Right ventricle myocardium superior (tissue), 1 donor: ENCODE measurements at regions not wholly inside any gene's neighbourhood (a gene's known extent, or its start where the extent isn't known, plus 50 kb on each side); places are given as distances from the start of the nearest gene placed in this dataset.
"Not testable (repeated sequence)": the region's sequence is repeated elsewhere in the genome, so short reads cannot be mapped to it uniquely, and the experiment has no call there.

Experiments used
- ATAC-seq: fragments of 200-7000 bp; cut with Tn5 transposase; one replicate; pipeline ENCODE4 v1.9.1; 2020; ENCODE audit warnings: mild to moderate bottlenecking; ENCODE audit not compliant: poor library complexity
- DNase-seq: peaks from one replicate; pipeline ENCODE4 v3.0.0-alpha.2; 2020
- intact Hi-C: fragments of 100-400 bp; cut with DNase I; formaldehyde crosslinking; loops from one replicate; pipeline ENCODE4 v1.11.2; 2022
- donor health status: DM: no; HTN: yes; CAD: no; lungs with severe emphysema.

DNA sequence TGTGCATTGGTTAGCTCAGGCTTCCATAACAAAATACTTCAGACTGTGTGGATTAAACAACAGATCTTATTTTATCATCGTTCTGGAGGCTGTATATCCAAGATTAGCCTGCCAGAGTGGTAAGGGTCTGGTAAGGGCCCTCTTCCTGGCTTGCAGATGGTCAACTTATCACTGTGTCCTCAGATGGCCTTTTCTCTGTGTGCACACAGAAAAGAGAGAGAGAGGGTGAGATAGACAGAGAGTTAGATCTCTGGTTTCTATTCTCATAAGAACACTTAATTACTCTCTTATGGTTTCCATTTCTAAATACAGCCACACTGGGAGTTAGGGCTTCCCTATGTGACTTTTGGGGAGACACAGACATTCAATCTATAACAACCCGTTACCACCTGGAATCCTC is 1003.5 kb downstream of the TSN start:
- intact Hi-C loops: no loop called here
- ATAC-seq: no peak
- DNase-seq: no peak

DNA sequence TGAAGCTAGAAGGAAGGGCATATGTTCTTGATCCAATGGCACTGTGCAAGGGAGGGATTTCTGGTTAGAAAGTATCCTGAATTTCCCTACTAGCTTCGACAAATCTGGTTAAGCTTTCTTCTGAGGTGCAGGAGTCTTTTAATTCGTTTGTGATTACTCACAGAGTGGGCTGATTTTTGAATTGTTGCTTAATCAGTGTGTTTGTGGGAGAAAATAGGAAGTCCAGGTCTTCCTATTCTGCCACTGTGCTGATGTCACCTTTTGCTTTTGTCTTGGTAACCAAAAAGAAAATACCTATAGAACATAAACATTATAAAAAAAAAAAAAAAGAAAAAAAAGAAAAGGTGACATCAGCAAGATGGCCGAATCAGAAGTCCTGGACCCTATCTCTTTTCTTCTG is 1008.6 kb downstream of the TSN start:
- intact Hi-C loops: no loop called here
- no peak for DNase-seq
- ATAC-seq: no peak

DNA sequence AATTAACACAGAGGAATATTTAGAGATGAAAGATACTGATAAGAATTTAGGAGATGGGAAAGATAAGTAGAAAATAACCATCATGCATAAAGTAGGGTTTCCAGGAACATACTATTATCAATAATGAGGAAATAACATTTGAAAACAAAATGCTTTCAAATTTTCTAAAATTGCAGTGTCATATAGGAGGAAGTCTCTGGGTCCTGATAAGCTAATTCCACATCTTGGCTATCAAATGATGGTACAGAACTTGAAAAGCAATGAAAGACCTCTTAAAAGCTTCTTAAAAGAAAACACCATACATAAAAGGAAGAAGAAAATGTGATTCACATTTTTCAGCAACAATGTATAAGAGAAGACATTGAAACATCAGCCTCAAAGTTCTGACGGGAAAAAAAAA is 1024.8 kb downstream of the TSN start:
- DNase-seq (no peak), ATAC-seq (no peak)
- intact Hi-C loops: no loop called here

DNA sequence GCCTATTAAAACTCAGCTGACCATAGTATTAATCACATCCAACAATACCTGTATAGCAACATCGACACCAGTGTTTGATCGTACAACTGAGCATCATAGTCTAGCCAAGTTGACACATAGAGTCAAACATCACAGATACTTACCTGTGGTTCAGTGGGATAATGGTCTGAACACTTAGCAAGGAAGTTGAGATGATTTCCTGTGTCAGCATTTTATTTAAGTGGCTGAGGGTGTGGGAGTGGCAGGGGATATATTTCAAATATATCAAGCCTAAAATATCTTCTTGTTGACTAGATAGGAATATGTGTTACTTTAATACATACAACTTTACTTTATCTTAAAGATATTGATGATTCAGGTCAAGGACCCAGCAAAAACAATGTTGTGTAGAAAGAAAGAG is 1038.6 kb downstream of the TSN start:
- intact Hi-C loops: no loop called here
- no peak for DNase-seq
- ATAC-seq: no peak

DNA sequence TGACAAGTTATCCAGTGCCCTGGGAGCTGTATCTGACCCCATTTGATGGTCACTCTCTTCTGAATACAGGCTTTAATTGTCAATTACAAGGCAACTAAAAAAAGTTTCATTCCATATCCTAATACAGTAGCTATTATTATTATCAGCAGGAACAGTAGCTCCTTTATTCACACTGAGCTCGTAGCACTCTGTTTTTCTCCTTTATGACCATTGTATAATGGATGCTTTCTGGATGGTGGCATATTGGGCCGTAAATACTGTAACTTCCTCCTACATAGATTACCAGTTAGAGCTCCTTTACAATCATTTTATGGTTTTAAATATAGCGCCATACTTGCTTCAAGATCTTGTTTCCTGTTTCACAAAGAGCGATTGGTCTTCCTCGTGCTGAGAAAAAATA is 1040.3 kb downstream of the TSN start:
- no peak for ATAC-seq
- DNase-seq: no peak
- intact Hi-C loops: no loop called here

DNA sequence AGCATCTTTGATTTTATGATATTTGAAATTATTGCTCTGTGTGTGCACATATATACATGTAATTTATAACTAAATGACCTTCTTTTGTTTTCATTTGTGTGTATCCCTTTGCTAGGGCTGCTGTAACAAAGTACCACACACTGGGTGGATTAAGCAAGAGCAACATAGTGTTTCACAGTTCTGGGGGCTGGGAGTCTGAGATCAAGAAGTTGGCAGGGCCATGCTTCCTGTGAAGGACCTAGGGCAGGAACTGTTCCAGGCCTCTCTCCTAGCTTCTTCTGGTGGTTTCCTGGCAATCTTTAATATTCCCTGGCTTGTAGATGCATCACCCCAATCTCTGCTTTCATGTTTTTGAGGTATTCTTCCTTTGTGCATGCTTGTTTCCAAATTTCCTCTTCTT is 1043.9 kb downstream of the TSN start:
- intact Hi-C loops: no loop called here
- ATAC-seq: no peak
- DNase-seq: no peak

DNA sequence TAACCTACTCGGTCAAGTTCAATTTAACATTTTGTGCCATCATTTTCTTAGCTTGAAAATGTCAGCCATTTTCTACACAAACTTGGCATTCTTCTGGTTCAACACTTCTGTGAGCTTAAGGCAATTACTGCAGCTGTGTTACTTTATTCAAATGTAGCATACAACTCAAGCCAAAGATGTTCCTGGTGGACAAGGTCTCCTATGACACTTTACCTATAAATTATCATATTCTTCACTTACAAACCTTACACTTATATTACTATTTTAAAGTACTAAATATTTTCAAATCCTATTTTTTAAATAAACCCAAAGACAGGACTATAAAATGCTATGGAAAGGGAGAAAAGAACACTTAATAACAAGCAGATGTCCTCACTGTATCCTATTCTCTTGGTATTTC is 1045.3 kb downstream of the TSN start:
- DNase-seq (no peak), ATAC-seq (no peak)
- intact Hi-C loops: no loop called here

DNA sequence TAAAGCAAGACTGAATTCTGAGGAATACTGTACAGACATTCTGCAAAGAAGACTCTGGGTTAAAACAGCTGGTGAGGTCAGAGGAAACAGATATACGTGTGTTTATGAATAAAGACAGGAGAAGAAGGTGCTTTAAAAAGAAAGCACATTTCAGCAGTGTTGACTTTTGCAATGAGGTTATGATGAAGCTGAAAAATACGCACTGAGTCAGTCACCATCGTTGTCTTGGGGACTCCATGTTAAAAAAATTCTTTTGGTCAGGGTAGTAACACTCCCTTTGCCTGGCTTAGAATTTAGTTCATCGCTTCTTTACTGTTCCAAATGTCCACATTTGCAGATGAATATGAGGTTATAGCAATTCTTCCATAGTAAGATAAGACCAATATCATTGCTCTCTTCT is 1049.0 kb downstream of the TSN start:
- intact Hi-C loops: no loop called here
- DNase-seq (no peak), ATAC-seq (no peak)

DNA sequence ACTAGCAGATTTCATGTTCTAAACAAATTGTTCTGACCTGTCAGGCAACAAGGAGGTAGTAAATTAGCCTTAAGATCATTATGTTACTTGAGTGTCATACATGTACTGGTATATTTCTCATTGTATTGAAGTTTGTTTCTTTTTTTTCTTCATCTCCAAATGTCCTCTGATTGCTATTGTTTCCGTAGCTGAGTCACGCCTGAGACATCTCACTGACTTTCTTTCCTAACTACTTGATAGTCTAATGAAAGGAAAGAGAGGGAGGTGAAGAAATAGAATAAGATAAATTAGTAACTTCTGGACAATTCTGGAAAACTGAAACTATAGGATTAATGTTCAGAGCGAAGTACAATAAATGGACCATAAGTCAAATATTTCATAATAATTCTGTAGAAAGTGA is 1049.9 kb downstream of the TSN start:
- intact Hi-C loops: no loop called here
- ATAC-seq (no peak), DNase-seq (no peak)

DNA sequence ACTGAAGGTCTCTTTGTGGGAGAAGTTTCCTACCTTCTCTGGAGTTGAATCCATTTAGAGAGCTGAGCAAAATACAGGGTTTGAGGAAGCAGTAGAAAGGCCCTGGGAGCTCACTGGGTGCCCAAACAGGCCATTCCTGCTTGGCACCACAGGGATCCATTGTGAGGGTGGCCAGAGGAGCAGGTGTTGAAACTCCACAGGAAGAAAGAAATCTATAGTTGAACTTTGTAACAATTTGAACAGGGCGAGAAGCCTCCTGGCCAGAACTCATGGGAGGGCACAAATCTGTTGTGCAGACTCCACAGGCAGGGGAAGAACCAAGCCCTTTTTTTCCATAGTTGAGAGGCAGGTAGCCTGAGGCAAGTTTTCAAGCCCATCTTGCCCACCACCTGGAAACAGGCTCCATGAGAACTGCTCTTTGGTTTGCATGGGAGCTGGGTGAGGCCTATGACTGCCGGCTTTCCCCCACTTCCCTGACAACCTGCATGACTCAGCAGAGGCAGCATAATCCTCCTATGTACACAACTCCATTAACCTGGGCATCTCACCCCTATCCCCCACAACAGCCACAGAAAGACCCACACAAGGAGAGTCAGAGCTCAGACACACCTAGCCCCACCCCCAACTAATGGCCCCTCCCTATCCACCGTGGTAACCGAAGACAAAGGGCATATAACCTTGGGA is 1053.0 kb downstream of the TSN start:
- no peak for ATAC-seq
- no peak for DNase-seq
- intact Hi-C loops: no loop called here

DNA sequence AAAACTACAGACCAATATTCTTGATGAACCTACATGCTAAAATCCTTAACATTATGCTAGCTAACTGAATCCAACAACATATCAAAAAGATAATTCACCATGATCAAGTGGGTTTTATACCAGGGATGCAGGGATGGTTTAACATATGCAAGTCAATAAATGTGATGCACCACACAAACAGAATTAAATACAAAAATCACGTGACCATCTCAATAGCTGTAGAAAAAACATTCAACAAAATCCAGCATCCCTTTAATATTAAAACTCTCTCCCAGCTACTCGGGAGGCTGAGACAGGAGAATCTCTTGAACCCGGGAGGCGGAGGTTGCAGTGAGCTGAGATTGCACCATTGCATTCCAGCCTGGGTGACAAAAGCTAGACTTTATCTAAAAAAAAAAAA is 1056.8 kb downstream of the TSN start:
- ATAC-seq, intact Hi-C loops, DNase-seq: not testable (repeated sequence)

DNA sequence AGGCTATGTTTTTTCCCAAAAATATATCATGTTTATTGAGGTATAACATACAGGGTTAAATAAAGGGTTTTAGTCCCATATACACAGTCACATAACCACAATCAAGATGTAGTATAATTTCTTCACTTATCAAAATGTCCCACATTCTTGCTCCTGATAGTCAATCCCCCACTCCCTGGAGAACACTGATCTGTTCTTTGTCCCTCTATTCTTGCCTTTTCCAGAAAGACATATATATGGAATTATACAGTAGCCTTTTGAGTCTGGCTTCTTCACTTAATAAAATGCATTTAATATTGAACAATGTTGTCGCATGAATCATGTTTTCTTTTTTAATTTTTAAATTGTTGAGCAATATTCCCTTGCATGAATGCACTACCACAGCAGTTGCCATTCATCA is 1059.7 kb downstream of the TSN start:
- intact Hi-C loops: no loop called here
- DNase-seq (no peak), ATAC-seq (no peak)

DNA sequence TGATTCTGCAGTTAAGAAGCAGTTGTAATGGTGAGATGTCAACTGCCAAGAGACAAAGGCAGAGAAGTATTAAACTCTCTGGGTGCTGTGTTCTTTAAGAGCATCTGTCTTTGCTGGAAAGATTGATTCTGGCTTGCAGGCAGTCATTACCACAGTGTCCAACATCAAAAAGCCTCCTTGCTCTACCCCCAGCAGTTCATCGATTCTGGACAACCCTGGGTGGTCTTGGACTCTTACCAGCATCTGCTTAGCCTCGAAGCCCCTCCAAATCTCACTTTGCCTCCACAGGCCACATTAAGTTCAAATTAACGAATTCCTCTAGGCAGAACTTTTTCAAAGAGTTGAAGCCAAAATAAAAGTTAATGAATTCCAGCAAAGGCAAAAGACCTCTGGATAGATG is 1061.4 kb downstream of the TSN start:
- DNase-seq (no peak), ATAC-seq (no peak)
- intact Hi-C loops: no loop called here

DNA sequence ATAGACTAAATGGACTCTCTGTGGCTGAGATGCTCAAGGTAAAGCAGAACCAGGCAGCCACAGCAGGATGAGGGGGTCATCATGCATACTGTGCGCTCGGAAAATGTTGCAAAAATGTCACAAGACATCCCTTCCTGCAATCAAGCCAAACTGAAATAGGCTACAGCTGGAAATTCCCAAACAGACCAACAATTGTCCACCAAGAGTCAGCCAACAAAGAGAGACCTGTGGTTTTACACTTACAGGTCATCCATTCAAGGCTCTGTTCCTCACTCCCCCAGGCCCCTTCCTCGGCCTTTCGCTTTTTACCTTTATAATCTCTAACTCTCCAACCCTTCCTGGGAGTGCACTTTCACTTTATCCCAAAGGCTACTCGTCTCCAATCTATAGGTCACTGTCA is 1066.9 kb downstream of the TSN start:
- intact Hi-C loops: no loop called here
- DNase-seq: no peak
- no peak for ATAC-seq

DNA sequence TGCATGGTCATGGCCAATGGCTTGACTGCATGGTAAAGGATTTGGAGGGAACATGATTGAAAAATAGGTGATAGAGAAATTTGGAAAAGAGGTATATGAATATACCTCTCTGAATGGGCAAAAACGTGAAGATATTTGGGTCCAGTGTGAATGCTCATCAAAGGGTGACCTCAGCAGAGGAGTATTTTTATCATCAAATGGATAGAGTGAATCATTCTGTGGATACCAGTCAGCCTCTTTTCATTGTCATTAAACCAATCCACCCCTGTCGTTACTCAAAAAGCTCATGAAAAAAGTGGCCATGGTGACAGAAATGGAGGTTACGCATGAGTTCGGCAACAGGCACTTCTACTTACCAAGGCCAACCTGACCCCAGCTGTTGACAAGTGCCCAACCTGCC is 1074.7 kb downstream of the TSN start:
- DNase-seq (no peak), ATAC-seq (no peak)
- intact Hi-C loops: no loop called here

DNA sequence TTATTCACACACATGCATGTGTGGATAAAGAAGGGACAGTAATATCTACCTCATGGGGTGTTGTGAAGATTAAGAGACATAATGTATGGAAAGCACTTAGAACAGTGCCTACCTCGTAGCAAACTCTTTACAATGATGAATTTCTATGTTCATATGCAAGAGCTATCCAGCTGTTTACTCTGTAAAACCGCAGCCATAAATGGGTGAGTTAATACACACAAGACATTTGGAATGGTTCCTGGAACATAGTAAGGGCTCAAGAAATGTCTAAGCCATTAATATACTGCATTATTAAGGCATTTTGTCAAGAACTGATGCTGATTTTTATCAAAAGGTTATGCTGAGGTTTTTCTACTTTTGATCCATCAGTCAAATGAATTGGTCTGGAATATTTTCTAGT is 1076.2 kb downstream of the TSN start:
- intact Hi-C loops: no loop called here
- no peak for DNase-seq
- no peak for ATAC-seq

DNA sequence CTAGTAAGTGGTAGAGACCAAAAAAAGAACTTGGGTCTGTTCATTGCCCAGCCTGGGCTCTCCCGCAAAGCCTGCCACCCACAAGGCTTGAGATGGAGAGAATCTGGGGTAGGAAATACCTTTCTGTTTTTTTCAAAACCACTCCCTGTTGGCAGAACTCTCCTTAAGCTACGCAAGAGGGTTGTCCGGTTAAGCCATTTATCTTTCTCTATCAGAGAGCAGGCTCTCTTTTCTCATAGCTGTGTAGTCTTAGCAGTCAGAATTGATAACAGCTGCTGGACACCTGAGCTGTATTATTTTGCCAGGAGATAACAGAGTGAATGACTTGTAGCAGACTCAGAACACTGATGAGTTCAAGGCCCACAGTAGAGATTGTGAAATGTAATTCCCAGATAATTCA is 1088.1 kb downstream of the TSN start:
- intact Hi-C loops: no loop called here
- ATAC-seq (no peak), DNase-seq (no peak)

DNA sequence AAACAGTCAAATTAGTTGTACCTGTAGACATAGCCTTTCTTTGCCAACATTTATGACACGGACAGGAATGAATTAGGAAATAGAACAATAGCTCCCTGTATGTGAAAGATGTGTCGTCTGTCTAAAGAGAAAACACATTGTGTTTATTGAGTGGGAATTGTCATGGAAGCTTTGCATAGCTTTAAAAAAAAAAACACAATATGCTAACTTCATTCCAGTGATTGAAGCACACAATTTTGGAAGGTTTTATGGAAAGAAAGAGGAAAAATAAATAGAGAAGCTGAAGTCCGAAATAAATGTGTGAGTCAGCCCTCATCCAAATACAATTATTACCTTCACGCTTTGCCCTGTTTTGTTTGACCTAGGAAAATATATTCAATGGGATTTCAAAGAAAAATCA is 1095.7 kb downstream of the TSN start:
- ATAC-seq (no peak), DNase-seq (no peak)
- intact Hi-C loops: no loop called here

DNA sequence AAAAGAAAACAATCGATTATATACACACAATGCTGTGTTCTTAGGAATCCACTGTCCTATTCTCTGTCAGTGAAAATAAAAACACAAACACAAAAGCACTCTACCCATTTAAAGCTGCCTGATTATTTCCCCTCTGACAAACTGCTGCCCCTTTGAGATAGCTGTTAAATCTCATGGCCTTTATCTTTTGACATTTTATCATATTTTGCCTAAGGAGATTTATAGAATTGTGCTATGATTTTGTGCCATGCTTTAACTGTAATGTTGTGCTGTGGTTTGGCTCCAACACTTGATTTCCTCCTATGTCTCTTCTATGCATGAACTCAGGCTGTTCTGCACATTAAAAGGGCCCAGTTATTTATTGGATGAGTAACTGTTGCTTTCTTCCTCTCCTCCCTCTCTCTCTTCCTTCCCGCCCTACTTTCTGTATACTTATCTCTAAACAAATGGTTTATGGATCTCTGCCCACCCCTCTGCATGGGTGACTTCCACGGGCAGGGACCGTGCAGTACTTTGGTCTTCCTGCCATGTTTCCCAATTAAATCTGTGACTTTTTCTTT is 1096.6 kb downstream of the TSN start:
- DNase-seq: no peak
- intact Hi-C loops: no loop called here
- ATAC-seq: no peak

DNA sequence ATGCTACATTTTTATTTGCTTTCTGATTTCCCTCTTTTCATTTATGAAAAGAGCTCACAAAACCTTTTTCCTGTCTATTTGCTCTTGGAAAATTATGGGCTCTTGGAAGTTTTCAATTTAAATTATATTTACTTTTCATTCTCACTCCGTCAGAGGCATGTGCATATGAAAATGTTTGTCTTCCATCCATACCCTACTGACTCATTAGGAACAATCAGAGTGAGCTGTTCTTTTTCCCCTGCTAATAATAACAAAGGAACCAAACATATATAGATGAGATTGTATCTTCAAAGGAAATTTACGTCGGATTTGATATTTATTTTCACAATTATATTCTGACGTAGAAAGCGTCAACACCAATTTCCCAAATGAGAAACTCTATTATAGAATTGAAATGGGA is 1101.2 kb downstream of the TSN start:
- no peak for DNase-seq
- ATAC-seq: no peak

DNA sequence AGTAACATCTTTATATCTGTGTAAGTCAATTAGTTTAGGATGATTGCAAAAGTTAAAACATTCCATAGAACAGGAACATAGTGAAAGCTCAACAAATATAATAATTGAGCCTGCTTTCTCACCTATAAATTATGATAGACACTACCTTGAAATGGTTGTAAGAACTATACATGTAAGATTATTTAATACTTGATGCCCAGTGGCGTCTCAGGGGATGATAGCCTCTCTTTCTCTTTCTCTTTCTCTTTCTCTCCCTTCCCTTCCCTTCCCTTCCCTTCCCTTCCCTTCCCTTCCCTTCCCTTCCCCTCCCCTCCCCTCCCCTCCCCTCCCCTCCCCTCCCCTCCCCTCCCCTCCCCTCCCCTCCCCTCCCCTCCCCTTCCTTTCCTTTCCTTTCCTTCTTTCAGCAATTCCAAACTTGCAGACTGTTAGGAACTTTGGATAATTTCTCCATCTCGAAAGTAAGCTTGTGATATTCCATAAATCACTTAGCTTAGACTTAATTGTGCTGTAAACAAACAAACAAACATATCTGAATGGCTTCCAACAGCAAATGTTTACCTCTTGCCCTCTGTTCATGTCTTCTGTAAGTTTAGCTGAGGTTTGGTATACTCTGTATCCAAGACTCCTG is 1102.7 kb downstream of the TSN start:
- no peak for ATAC-seq
- intact Hi-C loops: no loop called here
- DNase-seq: no peak

More for the DNA sequence above, 1101.2 kb downstream of the TSN start:
- intact Hi-C loops: no loop called here
